Activated CD8-positive, alpha-beta memory T cell treated with anti-CD3 and anti-CD28 coated beads for 36 hours (primary cell): ENCODE measurements at regions not wholly inside any gene's neighbourhood (a gene's known extent, or its start where the extent isn't known, plus 50 kb on each side); places are given as distances from the start of the nearest gene placed in this dataset.
"Not testable (repeated sequence)": the region's sequence is repeated elsewhere in the genome, so short reads cannot be mapped to it uniquely, and the experiment has no call there.

Source experiments
- CTCF ChIA-PET: fragments of 350-600 bp; sonication (Branson Sonifier 250); formaldehyde crosslinking; loops from one replicate; lab custom pipeline; 2021; ENCODE audit warnings: antibody characterized with exemption; lab: Charles Lee
- POLR2A ChIA-PET: fragments of 350-600 bp; sonication (Branson Sonifier 250); formaldehyde crosslinking; loops from one replicate; lab custom pipeline; 2021; ENCODE audit warnings: antibody characterized with exemption; lab: Charles Lee

- POLR2A ChIA-PET = no interaction called here
- CTCF ChIA-PET = no interaction called here
Observed at GRCh38 chr6:40856271-40856670, 182.8 kb downstream of the UNC5CL start.

DNA sequence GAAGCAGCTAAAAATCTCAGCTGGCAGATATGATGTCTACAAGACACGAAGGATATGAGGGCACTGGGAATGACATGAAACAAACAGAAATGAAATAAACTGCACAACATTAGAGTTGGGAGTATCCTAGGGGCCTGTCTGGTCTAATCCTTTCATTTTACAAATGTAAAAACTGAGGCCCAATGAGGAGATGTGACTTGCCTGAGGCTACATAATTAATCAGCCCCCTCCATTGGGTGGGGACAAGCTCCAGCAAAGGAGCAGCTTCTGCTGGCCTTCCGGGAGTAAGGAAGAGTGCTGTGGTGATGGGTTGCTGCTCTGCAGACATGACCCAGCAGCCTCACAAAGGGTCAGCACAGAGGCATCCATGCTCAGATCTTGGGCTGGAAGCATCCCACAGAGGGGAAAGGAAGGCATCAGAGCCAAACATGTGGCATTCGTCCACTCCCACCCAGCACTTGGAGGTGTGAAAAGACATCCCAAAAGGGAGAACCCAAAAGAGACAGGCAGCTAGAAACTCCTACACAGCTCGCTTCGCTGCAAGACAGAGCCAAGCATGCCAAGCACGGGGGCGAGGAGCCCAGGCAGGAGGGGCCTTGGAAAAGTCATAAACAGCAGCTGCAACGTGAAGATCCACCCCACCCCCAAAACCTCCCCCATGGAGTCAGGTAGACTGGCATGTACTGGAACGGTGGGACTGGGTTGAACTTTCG, 183.7 kb downstream of the UNC5CL start:
- ChIA-PET CTCF (no interaction called here), POLR2A (no interaction called here)

- ChIA-PET CTCF (no interaction called here), POLR2A (no interaction called here)
Observed at GRCh38 chr6:40854592-40854991, 184.4 kb downstream of the UNC5CL start.

GRCh38 chr6:40852779-40853373, 186.1 kb downstream of the UNC5CL start:
- CTCF ChIA-PET = no interaction called here
- POLR2A ChIA-PET = no interaction called here

DNA sequence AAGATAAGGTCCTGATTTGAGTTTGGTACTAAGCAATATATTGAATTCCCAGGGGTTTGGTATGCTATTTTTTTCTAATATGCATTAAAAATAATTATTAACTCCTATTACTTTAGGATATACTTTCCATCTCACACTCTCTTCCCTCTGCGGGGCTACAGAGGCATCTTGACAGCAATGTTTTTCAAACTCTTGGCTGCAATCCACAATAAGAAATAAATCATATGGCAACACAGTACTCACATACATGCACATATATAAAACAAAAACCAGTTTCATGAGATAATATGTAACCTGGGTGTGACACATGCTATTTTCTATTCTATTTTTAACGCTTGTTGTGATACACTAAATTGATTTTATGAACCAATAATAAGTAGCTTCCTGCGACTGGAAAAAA, 189.5 kb downstream of the UNC5CL start:
- ChIA-PET CTCF (no interaction called here), POLR2A (no interaction called here)

DNA sequence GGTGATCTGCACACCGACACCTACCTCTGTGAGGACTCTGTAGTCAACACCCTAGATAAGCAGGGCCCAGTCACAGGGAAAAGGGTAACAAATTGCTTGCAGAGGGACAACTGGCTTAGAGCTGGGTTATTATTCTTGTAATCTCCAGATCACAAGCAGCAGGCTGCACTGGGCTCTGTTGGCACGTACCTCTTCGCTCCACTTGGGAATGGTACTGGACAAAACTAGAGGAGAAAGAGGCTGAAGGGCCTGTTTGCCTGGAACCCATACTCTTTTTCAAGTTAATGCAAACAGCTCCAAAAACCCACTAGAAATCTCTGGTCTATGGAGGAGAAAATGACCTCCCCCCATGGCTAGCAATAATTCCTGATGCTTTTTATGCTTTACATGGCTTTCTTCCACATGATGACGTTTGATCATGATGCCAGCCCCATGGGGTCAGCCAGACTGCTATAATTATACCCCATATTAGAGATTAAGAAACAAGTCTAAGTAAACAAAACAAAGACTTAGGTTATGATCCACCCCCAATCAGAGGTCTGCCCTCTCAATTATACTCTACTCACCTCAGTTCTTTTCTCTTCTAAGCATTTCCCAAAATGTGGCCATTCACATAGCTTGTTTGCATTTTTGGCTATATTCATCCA, 190.0 kb downstream of the UNC5CL start:
- ChIA-PET POLR2A (no interaction called here), CTCF (no interaction called here)

DNA sequence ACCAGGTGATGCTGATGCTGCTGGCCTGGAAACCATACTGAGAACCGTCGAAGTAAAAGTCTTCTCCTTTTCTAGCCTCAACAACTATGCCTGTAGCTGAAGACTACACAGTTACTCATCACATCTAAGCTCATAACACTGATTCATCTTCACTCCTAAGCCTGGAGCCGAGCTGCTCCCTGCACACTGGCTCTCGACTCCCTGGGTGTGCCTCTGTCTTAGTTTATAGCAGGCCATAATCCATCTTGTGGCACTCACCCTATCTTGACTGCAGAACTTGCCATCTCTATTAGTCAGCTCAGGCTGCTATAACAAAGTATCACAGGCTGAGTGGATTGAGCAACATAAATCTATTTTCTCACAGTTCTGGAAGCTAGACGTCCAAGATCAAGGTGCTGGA, 191.0 kb downstream of the UNC5CL start:
- POLR2A ChIA-PET = no interaction called here
- CTCF ChIA-PET = interaction anchor here (0.5 kb wide), 1 partner anchor 1488 kb away, joined by 3 read pairs; no protein-coding TSS in a partner anchor

DNA sequence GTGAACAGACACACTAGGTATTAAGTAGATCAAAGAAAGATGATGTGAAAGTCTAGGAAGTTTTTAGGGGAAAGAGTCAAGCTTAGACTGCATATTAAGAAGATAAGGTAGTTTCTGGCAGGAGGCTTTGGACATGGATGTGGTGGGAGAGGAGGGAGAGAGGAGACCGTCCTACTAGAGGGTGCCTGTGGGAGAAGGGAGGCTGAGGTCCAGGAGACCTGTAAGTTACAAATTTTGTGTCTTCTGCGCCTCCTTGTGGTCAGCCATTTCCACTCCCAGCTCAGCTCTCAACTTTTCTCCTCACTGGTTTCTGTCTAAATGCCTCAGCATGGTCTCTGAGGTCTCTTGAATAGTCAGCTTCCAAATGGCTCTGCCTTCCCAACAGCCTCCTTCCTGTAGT, 193.5 kb downstream of the UNC5CL start:
- CTCF ChIA-PET = no interaction called here
- POLR2A ChIA-PET = no interaction called here

GRCh38 chr6:40844246-40844645, 194.8 kb downstream of the UNC5CL start:
- ChIA-PET POLR2A (no interaction called here), CTCF (no interaction called here)

DNA sequence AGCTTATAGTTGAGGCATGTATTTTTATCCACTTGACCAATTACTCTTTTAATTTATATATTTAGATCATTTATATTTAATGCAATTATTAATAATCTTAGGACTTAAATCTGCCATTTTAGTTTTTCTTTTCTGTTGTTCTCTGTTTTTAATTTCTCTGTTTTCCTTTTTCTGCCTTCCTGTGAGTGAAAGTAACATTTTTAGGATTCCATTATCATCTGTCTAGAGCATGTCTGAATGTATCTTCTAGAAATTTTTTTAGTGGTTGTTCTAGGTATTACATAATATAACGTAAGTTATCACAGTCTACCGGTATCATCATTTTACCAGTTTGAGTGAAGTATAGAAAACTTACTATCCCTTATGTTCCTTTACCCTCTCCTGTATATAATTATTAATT, 197.3 kb downstream of the UNC5CL start:
- ChIA-PET CTCF (no interaction called here), POLR2A (no interaction called here)

GRCh38 chr6:40832691-40833090, 206.3 kb downstream of the UNC5CL start:
- CTCF ChIA-PET = no interaction called here

DNA sequence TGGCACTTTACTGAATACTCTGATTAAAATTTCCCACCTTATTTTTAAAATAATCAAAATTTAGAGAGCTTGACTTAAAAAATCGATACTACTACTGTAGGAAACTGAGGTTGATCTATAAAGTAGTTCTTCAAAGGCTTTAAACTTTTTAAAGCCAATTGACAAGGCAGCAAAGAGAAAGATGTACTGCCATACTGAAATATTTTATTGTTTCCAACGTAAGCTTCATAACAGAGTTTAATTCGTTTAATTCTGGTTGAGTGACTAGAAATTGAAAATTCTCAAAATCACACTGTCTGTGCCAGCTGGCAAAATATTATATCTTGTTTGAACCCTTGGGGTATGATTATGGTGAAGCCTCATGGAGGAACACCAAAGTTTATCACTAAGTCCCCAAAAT, 207.6 kb downstream of the UNC5CL start:
- CTCF ChIA-PET = no interaction called here
- POLR2A ChIA-PET = no interaction called here

More at GRCh38 chr6:40832691-40833090, 206.3 kb downstream of the UNC5CL start:
- POLR2A ChIA-PET = no interaction called here

GRCh38 chr6:40825102-40825501, 213.9 kb downstream of the UNC5CL start:
- ChIA-PET CTCF (no interaction called here), POLR2A (interaction anchor here (0.6 kb wide), 1 partner anchor 236 kb away, joined by 9 read pairs; no protein-coding TSS in a partner anchor)

- CTCF ChIA-PET = interaction anchor here (0.6 to 0.8 kb wide), 3 partner anchors 98 to 1590 kb away, joined by 4 to 5 read pairs (median 4); no protein-coding TSS in a partner anchor
- POLR2A ChIA-PET = not testable (repeated sequence)
Observed at GRCh38 chr6:40823917-40824891, 214.8 kb downstream of the UNC5CL start.

- CTCF ChIA-PET = no interaction called here
Observed at GRCh38 chr6:40822619-40823018, 216.4 kb downstream of the UNC5CL start.

DNA sequence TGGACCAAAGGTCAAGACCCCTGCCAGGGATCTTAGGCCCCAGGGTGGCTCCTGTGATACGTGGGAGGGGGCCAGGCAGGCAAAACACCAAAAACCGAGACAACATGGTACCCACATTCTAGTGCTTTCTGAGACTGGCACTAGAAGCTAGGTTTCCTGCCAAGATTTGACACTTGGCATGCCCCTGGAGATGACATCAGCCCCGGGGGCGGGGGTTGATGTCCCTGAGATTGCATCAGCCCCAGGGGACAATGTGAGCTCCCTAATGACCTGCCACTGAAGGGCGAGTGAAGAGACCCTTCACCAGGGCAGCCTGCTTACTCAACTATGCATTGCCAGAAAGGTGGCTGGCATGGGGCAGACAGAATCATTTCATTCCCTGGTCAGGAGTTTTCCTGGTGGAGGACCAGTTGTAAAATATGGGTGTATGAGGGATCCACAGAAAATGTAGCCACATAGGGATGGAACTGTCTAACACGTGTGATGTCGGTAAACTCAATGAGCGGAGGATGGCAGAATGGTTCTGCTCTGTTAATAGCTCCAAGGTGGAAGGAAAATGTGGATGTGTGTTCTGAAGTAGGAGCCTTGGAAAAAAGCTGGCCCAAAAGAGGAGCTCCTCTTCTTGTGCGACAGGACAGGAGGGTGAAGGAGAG, 219.7 kb downstream of the UNC5CL start:
- CTCF ChIA-PET = interaction anchor here (0.5 kb wide), 1 partner anchor 356 kb away, joined by 4 read pairs; no protein-coding TSS in a partner anchor

More at GRCh38 chr6:40822619-40823018, 216.4 kb downstream of the UNC5CL start:
- POLR2A ChIA-PET = no interaction called here

DNA sequence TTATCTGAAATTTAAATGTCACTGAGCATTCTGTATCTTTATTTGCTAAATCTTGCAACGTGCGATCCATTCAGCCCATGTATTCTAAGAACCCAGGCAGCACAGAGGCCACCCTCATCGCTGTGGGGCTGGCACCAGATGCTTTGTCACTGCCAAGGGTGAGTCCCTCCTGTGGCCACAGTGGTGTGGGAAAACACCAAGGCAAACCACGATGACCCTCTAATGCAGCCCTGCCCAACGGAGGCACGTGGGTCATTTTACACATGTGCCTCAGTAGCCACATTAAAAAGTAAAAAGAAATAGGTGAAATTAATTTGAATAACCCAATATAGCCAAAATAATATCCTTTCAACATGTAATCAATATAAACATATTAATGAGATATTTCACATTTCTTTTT, 221.7 kb downstream of the UNC5CL start:
- POLR2A ChIA-PET = no interaction called here
- CTCF ChIA-PET = no interaction called here

More for the DNA sequence above, 219.7 kb downstream of the UNC5CL start:
- POLR2A ChIA-PET = no interaction called here

- CTCF ChIA-PET = no interaction called here
- POLR2A ChIA-PET = no interaction called here
Observed at GRCh38 chr6:40816601-40817000, 222.4 kb downstream of the UNC5CL start.

DNA sequence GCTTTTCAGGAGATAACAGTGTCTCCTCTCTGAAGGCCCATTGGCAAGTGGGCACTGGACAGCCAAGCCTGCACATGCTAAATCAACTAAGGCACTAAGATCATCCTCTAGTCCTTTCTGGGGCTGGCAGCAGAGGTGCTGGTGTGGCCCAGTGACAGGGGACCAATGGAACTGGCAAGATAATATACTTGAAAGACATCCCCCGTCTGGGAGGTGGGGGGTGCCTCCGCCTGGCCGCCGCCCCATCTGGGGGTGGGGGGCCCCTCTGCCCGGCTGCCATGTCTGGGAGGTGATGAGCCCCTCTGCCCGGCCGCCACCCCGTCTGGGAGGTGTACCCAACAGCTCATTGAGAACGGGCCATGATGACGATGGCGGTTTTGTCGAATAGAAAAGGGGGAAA, 223.3 kb downstream of the UNC5CL start:
- CTCF ChIA-PET = no interaction called here
- POLR2A ChIA-PET = no interaction called here
